ENCODE measurements at regions not wholly inside any gene's neighbourhood (a gene's known extent, or its start where the extent isn't known, plus 50 kb on each side); places are given as distances from the start of the nearest gene placed in this dataset.
A peak's percentile ranks its signal among the peaks of the same experiment; 100 is the strongest.
"Not testable (repeated sequence)": the region's sequence is repeated elsewhere in the genome, so short reads cannot be mapped to it uniquely, and the experiment has no call there.

- DNase-seq (ENCODE audit: low read depth), result no peak
These were observed 147.8 kb upstream of the SLC24A2 start for GRCh38 chr9:19936598-19936997.

- no peak for DNase-seq (ENCODE audit: low read depth)
These were observed 146.6 kb upstream of the SLC24A2 start for GRCh38 chr9:19935422-19935821.

GRCh38 chr9:19934301-19934871 is 145.5 kb upstream of the SLC24A2 start:
- no peak for DNase-seq (ENCODE audit: low read depth)

- no peak for DNase-seq (ENCODE audit: low read depth)
These were observed 142.5 kb upstream of the SLC24A2 start for GRCh38 chr9:19931098-19931890.

- no peak for DNase-seq (ENCODE audit: low read depth)
These were observed 138.7 kb upstream of the SLC24A2 start for GRCh38 chr9:19927560-19927959.

- no peak for DNase-seq (ENCODE audit: low read depth)
These were observed 137.9 kb upstream of the SLC24A2 start for GRCh38 chr9:19926774-19927173.

GRCh38 chr9:19925674-19926503 is 137.1 kb upstream of the SLC24A2 start:
- peak; percentile 22 for DNase-seq (ENCODE audit: low read depth)

- DNase-seq (ENCODE audit: low read depth), result no peak
These were observed 135.2 kb upstream of the SLC24A2 start for GRCh38 chr9:19924080-19924479.

- DNase-seq (ENCODE audit: low read depth), result peak; percentile 15
These were observed 133.8 kb upstream of the SLC24A2 start for GRCh38 chr9:19922476-19923118.

- DNase-seq (ENCODE audit: low read depth), result no peak
These were observed 131.6 kb upstream of the SLC24A2 start for GRCh38 chr9:19920401-19920800.

GRCh38 chr9:19918630-19919029 is 129.8 kb upstream of the SLC24A2 start:
- DNase-seq (ENCODE audit: low read depth), result no peak

- DNase-seq (ENCODE audit: low read depth), result no peak
These were observed 125.2 kb upstream of the SLC24A2 start for GRCh38 chr9:19914044-19914443.

- DNase-seq (ENCODE audit: low read depth), result no peak
These were observed 124.3 kb upstream of the SLC24A2 start for GRCh38 chr9:19913151-19913550.

- no peak for DNase-seq (ENCODE audit: low read depth)
These were observed 114.2 kb upstream of the SLC24A2 start for GRCh38 chr9:19903076-19903475.

- no peak for DNase-seq (ENCODE audit: low read depth)
These were observed 112.7 kb upstream of the SLC24A2 start for GRCh38 chr9:19901586-19901985.

GRCh38 chr9:19896161-19896560 is 107.3 kb upstream of the SLC24A2 start:
- DNase-seq (ENCODE audit: low read depth), result no peak

GRCh38 chr9:19895578-19895977 is 106.7 kb upstream of the SLC24A2 start:
- not testable (repeated sequence) for DNase-seq (ENCODE audit: low read depth)

GRCh38 chr9:19895006-19895405 is 106.2 kb upstream of the SLC24A2 start:
- no peak for DNase-seq (ENCODE audit: low read depth)

GRCh38 chr9:19885608-19886007 is 96.8 kb upstream of the SLC24A2 start:
- no peak for DNase-seq (ENCODE audit: low read depth)

GRCh38 chr9:19879062-19879461 is 90.2 kb upstream of the SLC24A2 start:
- no peak for DNase-seq (ENCODE audit: low read depth)

GRCh38 chr9:19876569-19877316 is 87.9 kb upstream of the SLC24A2 start:
- DNase-seq (ENCODE audit: low read depth), result no peak

Data from HS-27A (cell line).